DMS79 treated with DMSO at 0.1 percent for 48 hours (cell line): ENCODE measurements at regions not wholly inside any gene's neighbourhood (a gene's known extent, or its start where the extent isn't known, plus 50 kb on each side); places are given as distances from the start of the nearest gene placed in this dataset.

ENCODE experiments used
- DNase-seq: peaks from one replicate; lab custom pipeline; 2025; lab: John Stamatoyannopoulos, UW

GRCh38 chr4:136283977-136284376, 1248.3 kb downstream of the PCDH18 start:
- DNase-seq = no peak

DNA sequence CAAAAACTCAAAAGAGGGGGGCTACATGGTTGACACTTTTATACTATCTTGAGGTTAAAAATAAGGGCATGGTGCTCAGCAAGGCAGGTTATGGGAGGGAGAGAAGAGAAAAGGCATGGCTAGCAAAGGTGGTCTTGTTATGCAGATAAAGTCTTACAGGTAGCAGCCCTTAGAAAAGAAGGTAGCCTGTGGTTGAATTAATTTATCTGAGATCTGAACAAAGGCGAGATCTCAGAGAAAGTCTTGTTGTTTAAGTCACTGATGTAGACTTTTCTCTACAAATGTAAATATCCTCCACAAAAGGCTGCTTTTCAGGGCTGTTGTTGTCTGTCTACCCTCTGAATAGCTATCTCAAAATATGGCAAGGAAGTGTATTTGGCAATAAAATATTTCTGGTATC, 1250.4 kb downstream of the PCDH18 start:
- DNase-seq = no peak

DNA sequence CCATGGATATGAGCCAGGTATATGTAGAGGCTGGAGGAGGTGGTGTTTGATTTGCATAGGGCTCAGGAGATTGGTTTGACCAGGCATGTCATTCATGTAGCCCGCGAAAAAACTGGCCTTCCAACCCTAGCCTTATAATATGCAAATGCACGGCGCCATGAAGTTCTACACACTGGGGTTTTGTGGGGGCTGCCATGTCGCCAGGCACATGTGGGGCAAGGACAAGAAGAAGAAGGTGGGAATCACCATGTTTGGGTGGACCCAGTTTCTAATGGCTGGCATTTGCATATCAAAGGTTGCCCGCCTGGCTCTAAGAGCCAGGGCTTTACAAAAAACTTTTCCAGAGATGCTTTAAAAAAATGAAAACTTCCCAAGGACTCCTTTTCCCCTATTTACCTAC, 1251.0 kb downstream of the PCDH18 start:
- no peak for DNase-seq

GRCh38 chr4:136277741-136278140, 1254.6 kb downstream of the PCDH18 start:
- no peak for DNase-seq

GRCh38 chr4:136246876-136247275, 1285.4 kb downstream of the PCDH18 start:
- DNase-seq = no peak

- no peak for DNase-seq
Observed at GRCh38 chr4:136241221-136241986, 1290.9 kb downstream of the PCDH18 start.

DNA sequence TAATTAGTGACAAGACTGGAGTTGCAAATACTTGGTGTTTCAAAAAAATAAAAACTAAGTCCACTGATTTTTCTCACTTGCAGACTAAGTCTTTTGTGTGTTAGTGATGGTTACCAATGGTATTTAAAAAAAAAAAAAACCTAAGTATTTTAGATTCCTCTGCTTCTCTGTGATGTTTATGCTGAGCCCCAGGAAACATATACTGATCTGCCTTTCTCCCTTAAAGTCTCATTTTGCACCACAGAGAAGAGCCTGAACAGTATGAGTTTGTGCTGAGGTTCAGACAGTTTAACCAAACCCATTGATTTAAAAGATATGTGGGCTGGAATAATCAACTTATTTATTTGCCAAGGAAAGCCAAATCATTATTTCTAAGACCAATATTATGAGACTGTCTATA, 1305.0 kb downstream of the PCDH18 start:
- DNase-seq = no peak

DNA sequence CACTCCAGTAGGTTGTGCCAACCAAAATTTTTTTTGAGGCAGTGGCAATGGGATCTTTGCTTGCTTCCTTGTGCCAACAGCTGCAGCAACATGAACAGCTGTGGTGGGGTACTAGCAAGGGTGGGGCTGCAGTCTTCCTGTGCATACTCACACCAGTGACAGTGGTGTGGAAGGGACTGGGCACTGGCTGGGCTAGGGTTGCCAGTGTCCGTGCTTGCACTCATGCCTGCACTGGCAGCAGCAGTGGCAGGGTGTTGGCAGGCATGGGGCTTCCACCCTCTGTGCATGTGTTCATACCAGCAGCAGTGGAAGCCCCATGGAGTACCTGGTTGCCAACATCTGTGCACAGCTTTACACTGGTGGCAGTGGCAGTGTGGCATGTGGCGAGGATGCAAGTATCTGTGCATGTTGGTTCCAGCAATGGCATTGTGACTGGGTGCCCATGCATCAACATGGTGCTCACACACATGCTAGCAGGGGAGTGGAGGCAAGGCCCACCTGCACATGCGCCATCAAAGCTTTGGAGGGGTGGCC, 1312.6 kb downstream of the PCDH18 start:
- DNase-seq = no peak

DNA sequence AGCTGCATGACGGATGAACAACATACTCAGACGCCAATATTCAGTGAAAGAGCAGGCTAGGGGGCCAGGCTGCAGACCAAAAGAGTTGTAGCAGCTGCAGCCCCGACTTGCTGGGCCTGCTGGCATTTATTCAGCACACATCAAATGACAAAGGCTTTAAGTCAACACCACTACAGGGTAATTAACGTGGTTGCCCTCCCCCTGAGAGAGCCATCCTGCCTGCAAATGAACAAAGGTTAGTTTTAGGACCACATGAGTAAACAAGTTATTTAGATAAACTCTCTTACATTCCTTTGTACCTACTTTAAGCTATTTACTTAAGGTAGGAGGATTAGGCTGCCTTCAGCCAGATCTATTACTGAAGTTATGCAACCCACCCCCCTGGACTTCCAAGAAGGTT, 1329.1 kb downstream of the PCDH18 start:
- DNase-seq = no peak

- no peak for DNase-seq
Observed at GRCh38 chr4:136198358-136198757, 1333.9 kb downstream of the PCDH18 start.

GRCh38 chr4:136194962-136195361, 1337.3 kb downstream of the PCDH18 start:
- DNase-seq = no peak

DNA sequence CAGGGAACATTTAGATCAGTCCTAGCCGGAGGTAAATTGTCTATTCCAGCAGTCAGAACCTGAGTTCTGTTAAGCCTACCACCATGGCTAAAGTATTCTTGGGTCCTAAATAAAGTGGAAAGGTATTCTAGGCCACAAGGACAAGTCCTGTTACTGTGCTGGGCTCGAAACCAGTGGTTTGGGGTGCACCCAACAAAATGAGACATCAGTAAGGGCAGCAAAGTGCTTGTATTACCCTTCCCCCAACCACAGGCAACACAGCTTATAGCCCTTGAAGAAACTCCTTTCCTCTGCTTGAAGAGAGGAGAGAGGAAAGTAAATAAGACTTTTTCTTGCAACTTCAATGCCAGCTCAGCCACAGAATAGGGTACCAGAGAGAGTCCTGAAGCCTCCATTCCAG, 1345.6 kb downstream of the PCDH18 start:
- DNase-seq = no peak

- DNase-seq = no peak
Observed at GRCh38 chr4:136183513-136183912, 1348.8 kb downstream of the PCDH18 start.

DNA sequence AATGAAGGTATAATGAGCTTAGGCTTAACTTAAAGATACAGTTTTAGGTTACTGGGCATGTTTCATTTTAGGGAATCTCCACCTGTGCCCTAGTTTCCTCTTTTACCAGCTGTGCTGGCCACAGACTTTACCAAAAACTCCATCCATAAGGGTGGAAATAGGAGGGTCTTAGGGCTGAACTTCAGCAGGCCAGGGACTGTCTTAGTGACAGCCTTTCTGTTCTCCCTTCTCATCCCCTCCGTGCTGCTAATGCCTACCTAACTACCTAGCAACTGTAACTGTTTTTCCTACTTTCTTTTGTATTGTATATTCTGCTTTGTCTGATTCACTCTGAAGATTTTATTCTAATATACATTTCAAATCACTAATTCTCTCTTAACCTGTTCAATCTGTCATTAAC, 1375.3 kb downstream of the PCDH18 start:
- no peak for DNase-seq

DNA sequence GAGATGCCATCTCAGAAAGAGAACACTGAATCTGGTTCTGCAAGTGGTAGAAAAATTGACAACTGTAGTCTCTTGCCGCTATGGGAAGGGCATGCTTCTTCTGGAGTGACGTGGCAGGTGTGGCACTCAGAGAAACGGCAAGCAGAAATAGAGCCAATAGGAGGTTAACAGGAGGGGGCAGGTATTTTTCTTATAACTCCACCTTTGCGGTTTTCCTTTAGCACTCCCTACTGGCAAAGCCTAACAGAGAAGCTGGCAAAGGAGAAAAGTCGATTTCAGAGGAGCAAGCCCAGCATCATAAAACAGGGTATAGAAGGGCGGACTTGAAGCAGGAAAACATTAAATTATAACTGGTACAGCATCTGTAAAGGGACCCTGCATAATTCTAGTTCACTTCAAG, 1382.2 kb downstream of the PCDH18 start:
- no peak for DNase-seq

GRCh38 chr4:136136601-136137000, 1395.7 kb downstream of the PCDH18 start:
- DNase-seq = no peak

DNA sequence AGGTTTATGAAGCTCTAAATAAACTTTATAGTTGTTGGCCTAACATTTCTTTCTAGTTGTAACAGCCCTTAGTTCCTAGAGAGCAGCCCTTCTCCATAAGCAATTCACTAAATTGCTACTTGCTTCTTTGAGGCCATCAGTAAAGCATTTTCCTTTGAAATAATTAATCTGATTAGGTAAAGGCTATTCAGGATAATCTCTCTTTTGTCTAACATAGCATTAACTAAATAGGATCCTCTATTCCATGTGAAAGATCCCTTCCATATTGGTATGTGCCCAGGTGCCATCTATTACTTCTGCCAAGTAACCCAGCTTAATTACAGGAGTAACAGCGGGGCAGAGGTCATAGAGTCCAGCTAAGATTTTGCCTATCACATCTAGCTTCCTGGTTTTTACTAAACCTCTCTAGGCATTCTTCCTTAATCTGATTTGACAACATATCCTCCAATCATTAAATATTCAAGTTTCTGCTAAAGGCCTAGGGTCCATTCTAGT, 1408.0 kb downstream of the PCDH18 start:
- DNase-seq = no peak

DNA sequence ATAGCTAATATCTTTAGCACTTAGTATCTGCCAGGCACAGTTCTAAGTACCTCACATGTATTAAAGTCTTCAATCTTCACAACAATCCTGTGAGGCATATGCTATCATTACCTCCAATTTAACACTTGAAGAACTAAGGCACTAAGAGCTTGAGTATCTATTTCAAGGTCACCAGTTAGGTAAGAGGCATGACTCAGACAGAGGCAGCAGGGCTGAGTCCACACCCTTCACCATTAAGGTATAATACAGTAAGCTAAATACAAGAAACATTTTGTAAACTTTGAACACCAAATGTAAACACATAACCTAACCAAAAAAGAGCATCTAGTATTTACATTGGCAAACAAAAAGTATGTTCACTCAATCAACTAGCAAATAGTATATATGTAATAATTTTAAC, 1410.9 kb downstream of the PCDH18 start:
- DNase-seq = no peak

- no peak for DNase-seq
Observed at GRCh38 chr4:136113921-136114320, 1418.4 kb downstream of the PCDH18 start.

DNA sequence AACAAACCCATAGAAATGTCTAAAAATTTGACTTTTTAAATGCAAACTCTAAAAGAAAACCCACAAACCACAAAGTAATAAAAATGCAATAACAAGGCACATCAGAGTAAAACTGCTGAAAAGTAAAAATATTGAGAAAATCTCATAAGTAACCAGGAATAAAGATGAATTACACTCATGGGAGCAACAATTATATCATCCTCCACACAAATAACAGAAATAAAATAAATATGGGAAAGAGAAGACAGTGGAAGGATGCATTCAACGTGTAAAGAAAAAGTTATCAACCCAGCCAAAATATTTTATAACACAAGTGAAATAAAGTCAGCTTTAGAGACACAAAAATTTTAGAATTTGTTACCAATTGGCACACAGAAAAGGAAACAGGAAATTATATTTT, 1420.2 kb downstream of the PCDH18 start:
- no peak for DNase-seq

GRCh38 chr4:136106753-136107152, 1425.5 kb downstream of the PCDH18 start:
- no peak for DNase-seq

DNA sequence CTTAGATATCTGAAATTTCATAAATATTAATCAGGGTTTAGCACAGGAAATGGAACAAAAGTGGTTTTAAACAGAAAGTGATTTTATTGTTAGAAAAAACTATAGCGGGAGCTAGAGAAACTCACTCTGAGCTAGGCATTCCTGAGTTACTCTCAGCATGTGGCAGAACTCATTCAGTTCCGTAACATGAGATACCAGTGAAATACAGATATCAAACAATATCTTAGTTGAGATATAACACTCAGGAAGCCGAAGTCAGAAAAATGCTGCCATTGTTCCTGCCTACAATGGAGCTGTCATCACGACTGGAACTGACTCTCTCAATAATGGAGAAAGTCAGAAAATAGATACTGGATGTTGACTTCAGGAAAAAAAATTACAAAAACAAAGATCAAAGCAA, 1428.7 kb downstream of the PCDH18 start:
- no peak for DNase-seq

DNA sequence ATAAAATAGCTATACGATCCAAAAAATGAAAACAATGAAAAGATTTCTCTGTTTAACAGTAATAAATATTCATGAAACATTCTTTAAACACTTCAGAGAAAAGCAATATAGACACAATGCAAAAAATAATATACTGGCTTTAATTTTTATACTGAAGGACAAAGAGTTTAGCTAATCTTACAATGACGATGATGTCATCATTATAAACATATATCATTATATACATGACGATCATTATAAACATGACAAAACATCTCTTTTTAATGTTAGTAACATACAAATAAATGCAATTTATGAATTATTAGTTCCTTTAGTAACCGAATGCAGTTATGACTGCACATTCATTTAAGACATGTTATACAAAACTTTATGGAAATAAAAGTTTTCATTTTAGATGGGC, 1434.6 kb downstream of the PCDH18 start:
- DNase-seq = no peak
